GM21576 (cell line): ENCODE measurements at regions not wholly inside any gene's neighbourhood (a gene's known extent, or its start where the extent isn't known, plus 50 kb on each side); places are given as distances from the start of the nearest gene placed in this dataset.
"Not testable (repeated sequence)": the region's sequence is repeated elsewhere in the genome, so short reads cannot be mapped to it uniquely, and the experiment has no call there.

Experiments
- ATAC-seq: cut with Tn5 transposase; IDR thresholded peaks from one replicate; pipeline ENCODE4 v1.9.1; 2021; ENCODE audit warnings: mild to moderate bottlenecking, moderate library complexity; ENCODE audit not compliant: unreplicated experiment

DNA sequence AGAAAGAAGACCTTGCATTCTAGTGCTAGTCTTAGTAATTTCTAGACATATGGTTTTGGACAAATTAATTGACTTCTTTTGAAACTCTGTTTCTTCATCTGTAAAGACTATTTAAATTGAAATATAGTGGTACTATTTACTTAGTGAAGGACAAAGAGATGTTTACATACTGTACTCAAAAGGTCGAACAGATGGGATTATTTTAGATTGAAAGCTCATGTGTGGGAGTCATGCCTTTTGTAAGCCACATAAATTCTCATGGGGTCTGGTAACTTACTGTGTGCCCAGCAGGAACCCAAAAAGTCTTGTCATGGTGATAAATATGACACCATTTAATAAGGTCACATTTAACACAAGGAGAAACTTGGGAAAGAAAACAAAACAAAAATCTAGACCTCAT is 368.2 kb upstream of the CITED2 start:
- ATAC-seq: no peak

DNA sequence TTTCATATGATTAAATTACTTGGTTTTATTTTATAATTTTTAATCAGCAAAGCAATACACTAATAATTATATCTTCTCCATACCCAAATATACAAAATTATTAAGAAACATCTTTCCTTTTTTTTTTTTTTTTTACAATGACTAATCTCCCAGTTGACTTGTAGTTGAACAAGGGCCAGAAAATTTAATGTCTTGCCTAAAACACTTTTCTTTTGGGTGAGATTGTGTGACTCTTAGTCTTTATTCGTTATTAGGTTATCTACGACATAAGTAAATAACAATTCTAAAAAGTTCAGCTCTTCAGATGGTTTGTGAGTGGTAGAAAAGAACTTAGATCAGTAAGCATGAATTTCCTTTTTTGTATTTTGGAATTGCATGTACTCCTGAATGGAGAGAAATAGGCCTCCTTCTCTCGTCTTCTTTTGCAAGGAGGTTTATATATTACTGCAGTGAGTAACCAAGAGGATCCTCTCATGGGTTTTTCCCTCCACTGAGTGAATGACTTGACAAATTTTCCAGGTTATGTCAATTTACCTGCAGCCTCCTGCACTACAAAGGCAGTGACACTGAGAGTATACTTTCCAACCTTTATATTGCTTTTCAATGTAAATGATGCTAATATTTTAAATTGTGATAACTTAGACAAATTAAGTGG is 364.5 kb upstream of the CITED2 start:
- ATAC-seq: no peak

DNA sequence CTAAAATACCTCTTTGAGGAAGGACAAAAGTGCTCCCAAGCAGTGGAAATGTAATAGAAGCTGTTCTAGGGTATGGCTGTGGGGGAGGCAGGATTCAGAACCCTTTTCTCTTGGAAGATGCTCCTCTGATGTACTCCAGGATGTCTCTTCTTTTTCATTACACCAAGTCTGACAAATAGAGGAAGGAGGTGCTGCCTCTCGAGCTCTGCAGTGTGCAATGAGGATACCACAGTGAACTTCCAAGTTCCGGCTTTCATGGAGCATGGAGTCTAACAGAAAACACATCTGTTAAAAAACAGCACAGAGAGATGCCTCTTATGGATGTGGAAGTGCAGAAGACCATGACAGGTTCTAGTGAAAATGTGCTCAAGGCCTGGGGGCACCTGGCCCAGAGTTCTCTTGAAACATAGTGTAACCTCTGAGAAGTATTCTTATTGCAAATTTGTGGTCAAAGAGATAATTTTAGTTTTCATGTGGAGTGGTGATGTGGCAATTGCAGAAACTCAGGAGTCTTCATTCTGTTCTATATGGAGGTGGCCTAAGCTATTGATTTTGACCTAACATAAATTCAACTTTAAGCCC is 362.0 kb upstream of the CITED2 start:
- peak; percentile 73 for ATAC-seq

DNA sequence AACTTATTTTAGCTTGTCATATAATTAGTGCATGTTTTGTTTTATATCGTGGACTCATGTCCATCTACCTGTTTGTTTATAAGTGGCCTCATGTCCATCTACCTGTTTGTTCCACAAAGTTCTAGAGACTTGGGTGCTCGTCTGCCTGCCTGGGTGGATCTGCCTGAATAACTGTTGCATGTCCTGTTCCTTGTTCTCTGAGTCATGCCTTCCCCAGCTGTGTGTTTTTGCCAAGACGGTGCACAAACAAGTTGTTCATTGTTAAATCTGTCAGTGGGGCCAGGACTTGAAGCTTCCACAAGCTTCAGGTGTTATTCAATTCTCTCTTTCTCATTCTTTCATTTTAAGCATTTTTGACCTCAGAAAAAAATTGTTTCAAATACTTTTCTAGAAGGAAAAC is 358.0 kb upstream of the CITED2 start:
- ATAC-seq: no peak

DNA sequence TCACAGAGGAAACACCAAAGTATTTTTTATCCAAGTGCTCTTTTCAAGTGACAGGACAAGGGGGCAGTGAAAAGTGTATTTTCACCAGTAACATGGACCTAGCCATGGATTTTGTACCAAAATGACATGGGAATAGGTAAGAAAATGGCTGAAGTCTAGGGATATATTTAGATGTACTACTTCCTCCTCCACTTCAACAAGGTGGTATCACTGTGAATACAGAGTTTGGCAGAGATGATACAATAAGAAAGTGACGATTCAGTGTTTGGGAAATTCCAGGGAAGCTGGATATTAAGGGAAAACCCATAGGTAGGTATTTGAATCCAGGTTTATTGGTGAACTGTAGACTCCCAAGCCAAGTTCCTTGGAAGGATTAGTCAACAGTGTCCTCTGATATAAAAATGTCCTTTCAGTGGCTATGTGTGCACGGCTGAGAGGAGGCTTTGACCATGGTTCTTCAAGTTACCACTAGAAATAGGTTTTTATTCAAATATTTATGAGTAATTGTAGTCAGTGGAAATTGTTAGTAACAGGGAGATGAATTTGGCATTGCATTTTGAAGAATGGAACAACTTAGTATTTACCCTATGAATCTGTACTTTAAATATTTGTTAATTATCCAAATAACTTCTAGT is 356.0 kb upstream of the CITED2 start:
- ATAC-seq: no peak

DNA sequence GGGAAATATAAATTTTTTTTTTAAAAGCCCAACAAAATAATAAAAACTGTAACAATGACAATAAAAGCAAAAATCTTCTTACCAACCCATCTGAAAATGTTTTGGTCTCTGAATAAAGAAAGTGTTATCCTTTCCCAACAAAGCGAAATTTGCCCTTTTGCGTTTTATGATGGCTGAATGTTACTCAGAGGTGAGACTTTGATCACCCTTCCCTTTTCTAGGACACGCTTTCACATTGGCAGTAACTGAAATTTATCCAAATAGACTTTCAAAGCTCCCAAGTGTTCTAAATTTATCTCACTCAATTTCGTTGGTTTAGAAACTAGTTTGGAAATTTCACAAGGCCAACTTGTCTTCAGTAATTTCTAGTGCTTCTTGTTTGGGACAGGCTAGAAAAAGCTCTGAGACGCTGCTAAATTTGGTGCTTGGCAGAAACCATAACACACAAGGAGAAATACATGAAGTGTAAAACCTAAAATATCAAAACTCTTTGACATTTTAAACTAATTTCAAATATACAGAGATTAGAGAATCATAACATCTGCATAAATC is 354.5 kb upstream of the CITED2 start:
- no peak for ATAC-seq

DNA sequence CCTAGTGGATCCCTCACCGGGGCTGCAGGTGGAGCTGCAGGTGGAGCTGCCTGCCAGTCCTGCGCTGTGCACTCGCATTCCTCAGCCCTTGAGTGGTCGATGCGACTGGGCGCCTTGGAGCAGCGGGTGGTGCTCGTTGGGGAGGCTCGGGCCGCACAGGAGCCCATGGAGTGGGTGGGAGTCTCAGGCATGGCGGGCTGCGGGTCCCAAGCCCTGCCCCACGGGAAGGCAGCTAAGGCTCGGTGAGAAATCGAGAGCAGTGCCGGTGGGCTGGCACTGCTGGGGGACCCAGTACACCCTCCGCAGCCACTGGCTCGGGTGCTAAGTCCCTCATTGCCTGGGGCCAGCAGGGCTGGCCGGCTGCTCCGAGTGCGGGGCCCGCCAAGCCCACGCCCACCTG is 351.8 kb upstream of the CITED2 start:
- not testable (repeated sequence) for ATAC-seq

DNA sequence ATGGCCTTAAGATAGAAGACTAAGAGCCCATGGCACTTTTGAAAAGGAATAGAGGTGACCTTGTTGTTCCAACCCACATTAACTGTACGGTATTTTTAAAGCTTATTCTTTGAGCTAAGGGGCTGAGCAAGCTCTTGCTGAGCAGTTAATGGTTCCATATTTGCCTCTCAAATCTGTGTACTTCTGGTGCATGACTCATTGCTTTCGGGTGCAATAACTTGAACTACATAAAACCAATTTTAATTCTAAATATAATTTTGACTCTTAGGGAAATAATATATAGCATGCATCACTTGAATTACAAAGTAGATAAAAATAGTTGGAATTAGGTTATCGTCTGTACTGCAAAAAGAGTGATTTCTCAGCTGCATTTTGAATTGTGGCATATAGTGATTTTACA is 348.1 kb upstream of the CITED2 start:
- no peak for ATAC-seq

DNA sequence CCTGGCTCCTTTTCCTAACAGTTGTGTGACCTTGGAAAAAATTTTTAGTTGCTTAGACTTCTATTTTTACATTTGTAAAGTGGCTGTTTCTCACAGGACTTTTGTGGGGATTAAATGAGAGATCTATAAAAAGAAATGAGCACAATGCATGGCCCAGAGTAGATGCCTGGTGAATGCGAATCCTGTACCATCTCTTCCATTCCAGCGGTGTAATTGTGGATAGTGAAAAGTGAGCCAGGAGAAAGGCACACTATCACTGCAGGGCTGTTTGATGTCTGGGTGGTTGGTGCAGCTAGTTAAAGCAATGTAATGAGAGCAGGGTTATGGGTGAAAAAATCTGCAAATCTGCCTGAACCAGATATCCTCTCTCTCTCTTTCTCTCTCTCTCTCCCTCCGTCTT is 347.5 kb upstream of the CITED2 start:
- no peak for ATAC-seq

DNA sequence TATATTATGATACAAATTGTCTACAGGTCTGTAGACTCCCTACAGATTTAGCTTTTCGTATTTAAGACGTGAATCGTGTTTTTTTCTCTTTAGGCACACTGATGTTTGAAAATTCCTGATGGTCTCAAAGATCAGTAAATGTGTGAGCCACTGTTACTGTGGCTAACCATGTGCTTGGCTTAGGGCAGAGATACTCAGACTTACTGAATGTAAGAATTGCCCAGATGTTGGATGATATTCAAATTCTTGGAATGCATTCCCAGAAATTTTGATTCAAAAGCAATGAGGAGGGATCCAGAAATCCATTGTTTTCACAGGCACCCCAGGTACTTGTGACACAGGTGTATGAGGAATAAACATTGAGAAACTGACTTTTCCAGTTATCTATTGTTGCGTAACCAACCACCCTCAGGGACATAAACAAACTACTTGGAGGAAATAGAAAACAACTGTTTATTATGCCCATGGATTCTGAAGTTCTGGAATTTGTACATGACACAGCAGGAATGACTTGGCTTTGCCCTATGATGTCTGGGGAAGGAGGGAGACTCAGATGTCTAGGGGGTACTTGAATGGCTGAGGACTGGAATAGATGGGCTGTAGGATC is 339.6 kb upstream of the CITED2 start:
- ATAC-seq: no peak

DNA sequence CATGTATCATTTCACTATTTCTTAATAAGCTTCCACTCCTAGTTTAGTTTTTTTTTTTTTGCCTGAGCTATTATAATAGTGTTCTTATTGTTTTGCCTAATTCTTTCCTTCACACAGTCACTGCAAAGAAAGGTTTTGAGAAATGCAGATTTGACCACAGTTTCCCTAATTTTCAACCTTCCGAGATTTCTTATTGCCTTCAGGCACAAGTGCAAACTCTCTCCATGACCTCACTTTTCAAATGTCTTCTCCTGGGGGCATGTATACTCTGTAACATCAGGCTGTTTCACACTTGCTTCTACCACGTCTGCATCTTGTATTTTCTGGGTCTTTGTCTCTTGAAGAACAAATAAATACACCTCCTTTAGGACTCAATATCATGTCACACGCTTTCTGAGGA is 339.0 kb upstream of the CITED2 start:
- no peak for ATAC-seq

DNA sequence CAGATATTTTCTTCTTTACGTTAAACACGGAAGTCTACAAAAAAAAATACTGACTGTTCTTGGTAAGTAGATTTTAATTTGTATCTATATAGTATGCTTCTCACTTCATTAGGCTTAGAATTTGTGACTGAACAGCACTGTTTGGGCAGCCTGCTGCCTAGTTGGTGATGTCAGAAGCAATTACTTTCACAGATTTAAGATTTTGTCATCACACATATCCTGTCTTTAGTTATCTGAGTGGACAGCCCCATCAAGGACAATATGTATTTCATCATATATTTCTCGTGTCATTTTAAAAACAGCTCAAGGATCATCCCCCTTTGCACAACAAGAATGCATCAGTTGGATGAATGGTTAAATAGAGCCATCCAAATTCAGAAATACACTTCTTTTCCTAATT is 338.4 kb upstream of the CITED2 start:
- no peak for ATAC-seq

DNA sequence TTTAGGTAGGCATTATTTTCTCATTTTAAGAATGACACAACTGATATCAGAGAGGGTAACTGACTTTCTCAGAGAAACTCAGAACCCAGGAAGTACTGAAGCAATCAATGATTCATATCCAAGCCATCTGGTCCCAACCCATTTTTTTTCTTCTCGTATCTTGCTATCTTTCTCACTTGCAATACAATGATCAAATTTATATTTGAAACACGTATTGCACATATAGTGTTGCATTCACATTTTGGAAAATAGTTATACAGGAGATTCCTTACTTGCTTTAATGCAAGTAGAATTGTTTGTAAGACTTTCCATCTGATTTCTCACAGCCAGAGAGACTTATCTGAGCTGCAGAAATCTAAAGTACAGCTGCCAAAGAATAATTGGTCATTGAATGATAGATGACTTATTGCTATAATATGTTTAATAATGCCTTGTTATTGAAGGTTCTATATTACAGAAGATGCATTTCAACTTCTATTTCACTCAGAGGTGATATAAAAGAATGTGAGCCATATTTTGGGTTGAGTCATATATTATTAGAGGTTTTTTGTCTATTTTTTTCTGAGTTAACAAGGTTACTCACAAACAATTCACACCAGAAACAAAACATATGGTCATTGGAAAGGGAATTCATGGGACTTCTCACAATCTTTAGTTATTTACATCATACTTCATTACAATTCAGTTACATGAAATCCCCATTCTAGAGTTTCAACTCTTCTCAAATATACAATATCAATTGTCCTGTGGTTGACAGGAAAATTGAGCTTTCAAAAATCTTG is 337.5 kb upstream of the CITED2 start:
- ATAC-seq: no peak

DNA sequence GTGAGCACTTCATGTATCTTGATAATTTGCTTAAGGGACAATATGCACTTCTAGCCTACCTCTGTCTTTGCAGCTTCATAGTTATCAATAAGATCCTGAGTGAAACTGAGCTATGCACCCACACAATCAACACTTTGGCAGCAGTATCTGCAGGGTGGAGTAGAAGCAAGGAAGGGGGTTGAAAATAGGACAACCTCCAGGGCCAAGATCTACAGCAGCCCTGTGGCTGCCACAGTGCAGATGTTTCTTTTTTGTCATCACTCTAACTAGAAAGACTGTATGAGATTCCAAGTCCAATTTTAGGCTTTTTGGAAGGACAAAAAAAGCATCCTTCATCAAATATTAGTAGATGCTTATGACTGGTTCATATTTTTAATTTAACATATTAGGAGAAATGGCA is 336.1 kb upstream of the CITED2 start:
- no peak for ATAC-seq

DNA sequence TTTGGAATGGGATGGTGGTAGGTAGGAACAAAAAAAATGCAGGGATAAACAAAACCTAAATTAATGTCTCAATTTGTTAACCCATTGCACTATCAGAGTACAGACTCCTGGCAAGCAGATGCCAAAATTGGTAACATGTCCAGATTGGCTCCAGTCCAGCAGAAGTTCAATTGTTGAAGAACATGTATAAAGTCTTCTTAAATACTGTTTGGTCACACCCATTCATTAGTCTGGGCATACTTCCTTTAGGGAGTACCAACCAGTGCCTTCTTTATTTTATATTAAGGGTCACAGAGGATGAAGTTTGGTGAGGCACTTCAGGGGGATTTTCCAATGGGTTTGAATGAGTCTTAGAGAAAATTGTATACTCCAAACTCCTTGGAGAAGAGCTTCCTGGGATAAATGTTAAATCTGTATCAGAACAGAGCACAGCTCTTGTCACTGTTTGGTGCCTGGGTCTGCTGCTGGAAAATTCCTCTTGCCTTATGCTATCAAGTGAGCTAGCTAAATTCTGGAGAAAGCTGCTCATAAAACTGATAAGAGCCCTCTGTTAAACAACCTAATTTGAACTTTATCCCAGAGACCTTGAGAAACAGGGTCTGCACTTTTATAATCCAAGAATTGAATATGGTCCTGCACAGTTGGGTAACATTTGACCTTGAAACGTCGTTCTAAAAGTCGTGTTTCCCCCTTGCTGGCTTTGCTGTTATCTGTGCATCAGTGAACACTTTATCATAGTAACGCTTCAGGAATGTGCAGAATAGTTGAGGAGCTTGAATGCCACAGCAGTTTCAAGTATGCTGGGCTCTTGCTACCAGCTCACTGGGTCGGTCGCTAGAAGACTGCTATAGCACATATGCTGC is 334.1 kb upstream of the CITED2 start:
- no peak for ATAC-seq

DNA sequence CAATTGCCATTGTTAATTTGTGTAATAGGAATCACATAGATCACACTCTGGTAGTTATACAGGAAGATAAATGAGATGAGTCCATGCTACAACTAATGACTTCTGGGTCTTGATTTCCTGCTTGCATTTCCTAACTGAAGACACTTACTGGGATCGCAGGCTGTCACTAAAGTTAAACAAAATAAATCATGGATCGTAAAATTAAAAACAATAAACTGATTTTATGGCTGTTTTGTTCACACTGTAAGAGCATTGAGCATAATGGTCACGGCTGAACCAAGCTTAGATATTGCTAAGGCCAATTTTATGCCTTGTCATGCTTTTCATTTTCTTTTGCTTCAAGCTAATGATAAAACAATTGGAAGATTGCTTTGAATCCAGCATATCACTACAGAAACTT is 332.5 kb upstream of the CITED2 start:
- ATAC-seq: no peak

DNA sequence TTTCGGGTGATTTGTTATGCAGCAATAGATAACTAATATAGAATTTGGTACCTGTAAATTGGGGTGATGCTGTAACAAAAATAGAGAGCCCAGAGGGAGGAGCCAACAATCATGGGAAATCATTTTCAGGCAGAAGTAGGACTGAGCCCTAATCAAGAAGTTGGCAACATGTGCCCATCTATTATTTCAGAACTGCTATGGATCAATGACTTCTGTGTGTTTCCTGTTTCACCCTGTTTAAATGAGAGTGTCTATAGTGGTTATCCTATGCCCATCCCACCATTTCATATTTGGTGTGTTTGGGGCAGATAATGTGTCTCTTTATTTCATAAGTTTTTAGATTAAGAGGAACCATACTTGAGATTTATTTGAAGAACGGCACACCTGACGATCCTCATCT is 330.8 kb upstream of the CITED2 start:
- ATAC-seq: no peak

DNA sequence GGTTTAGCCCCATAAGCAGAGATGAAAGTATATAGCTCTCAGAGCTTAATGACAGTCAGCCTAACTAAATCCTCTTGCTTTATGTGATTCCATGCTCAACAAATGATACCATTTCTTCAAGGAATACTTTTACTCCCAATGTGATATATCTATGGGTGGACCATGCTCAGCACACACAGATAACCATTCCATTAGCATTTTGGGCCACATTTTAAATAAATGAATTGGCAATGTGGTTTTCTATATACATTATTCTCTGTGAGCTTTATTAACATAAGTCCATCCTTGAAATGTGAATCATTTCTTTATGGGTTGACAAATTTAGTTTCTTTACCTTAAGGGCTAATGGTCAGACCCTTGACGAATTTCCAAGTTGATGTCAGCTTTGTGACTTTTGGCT is 329.3 kb upstream of the CITED2 start:
- ATAC-seq: no peak

DNA sequence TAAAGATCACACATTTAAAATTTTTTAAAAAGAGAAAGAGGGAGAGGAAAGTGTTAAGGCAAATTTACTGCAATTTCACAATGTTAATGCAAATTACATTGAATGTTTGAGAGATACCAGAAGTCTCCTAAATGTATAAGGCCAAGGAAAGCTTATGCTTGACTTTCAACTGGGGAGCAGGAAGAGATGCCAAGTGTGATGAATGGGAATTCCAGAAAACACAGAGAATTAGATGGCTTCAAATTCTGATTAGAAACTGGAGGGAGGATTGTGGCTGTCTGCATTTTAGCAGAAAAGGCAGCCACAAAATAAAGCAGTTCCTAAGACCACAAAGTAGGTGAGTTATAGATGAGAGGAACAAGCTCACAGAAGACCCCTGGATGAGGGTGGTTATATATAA is 328.3 kb upstream of the CITED2 start:
- no peak for ATAC-seq

DNA sequence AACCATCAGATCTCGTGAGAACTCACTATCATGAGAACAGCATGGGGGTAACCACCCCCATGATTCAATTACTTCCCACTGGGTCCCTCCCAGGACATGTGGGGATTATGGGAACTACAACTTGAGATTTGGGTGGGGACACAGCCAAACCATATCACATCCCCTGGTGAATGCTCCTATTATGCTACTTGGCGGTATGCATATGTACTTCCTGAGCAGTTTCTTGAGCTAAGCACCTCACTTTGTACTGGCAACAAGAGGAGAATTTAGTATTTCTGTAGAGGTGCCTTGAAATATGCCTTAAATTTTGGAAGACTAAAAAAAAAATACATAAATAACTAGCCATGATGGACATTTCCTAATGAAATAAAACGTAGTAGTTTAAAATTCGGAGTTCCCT is 327.2 kb upstream of the CITED2 start:
- no peak for ATAC-seq
